ENCODE measurements at regions not wholly inside any gene's neighbourhood (a gene's known extent, or its start where the extent isn't known, plus 50 kb on each side); places are given as distances from the start of the nearest gene placed in this dataset.

- H3K4me3 ChIP-seq (replicated peaks; ENCODE audit: insufficient read depth, low read length): no peak overlapping the region
- no peak overlapping the region for H3K27ac ChIP-seq (replicated peaks)
- DNase-seq (ENCODE audit: low read depth in 1 of 2, low spot score in 1 of 2): no peak
- no peaks in the 10 kb centered on the region for H3K27me3 ChIP-seq (ENCODE audit: insufficient read depth, poor library complexity, severe bottlenecking)
- TF ChIP-seq CTCF (IDR thresholded peaks at IDR 0.05; ENCODE audit: insufficient read depth, low read length) (no peak), REST (IDR thresholded peaks at IDR 0.05; ENCODE audit: insufficient replicate concordance, low read depth) (no peak), POLR2AphosphoS5 (IDR thresholded peaks at IDR 0.05; ENCODE audit: low read depth) (no peak), SPI1 (IDR thresholded peaks at IDR 0.05; ENCODE audit: borderline replicate concordance, low read depth) (no peak)
These were observed 227.0 kb upstream of the SIX2 start for GRCh38 chr2:45236268-45236667.

GRCh38 chr2:45233301-45233700 lies 224.0 kb upstream of the SIX2 start:
- H3K27ac ChIP-seq (replicated peaks): no peak overlapping the region
- no peak for TF ChIP-seq REST (IDR thresholded peaks at IDR 0.05; ENCODE audit: insufficient replicate concordance, low read depth)
- TF ChIP-seq CTCF (IDR thresholded peaks at IDR 0.05; ENCODE audit: insufficient read depth, low read length): no peak
- no peak for TF ChIP-seq GABPA (IDR thresholded peaks at IDR 0.05; ENCODE audit: low read depth)
- no peak for TF ChIP-seq SPI1 (IDR thresholded peaks at IDR 0.05; ENCODE audit: borderline replicate concordance, low read depth)
- TF ChIP-seq POLR2AphosphoS5 (IDR thresholded peaks at IDR 0.05; ENCODE audit: low read depth): no peak
- H3K27me3 ChIP-seq (ENCODE audit: insufficient read depth, poor library complexity, severe bottlenecking): no peaks in the 10 kb centered on the region
- no peak overlapping the region for H3K4me3 ChIP-seq (replicated peaks; ENCODE audit: insufficient read depth, low read length)
- DNase-seq (ENCODE audit: low read depth in 1 of 2, low spot score in 1 of 2): no peak

- TF ChIP-seq SPI1 (IDR thresholded peaks at IDR 0.05; ENCODE audit: borderline replicate concordance, low read depth) (no peak), REST (IDR thresholded peaks at IDR 0.05; ENCODE audit: insufficient replicate concordance, low read depth) (no peak)
- Histone ChIP-seq H3K4me3 (replicated peaks; ENCODE audit: insufficient read depth, low read length) (no peak overlapping the region), H3K27ac (replicated peaks) (no peak overlapping the region), H3K27me3 (ENCODE audit: insufficient read depth, poor library complexity, severe bottlenecking) (no peaks in the 10 kb centered on the region)
- DNase-seq (ENCODE audit: low read depth in 1 of 2, low spot score in 1 of 2): no peak
These were observed 223.6 kb upstream of the SIX2 start for GRCh38 chr2:45232818-45233217.

- H3K27me3 ChIP-seq (ENCODE audit: insufficient read depth, poor library complexity, severe bottlenecking): no peaks in the 10 kb centered on the region
- DNase-seq (ENCODE audit: low read depth in 1 of 2, low spot score in 1 of 2): no peak
These were observed 220.2 kb upstream of the SIX2 start for GRCh38 chr2:45229411-45229810.

More at GRCh38 chr2:45229411-45229810, 220.2 kb upstream of the SIX2 start:
- H3K27ac ChIP-seq (replicated peaks): no peak overlapping the region
- TF ChIP-seq SPI1 (IDR thresholded peaks at IDR 0.05; ENCODE audit: borderline replicate concordance, low read depth) (no peak), CTCF (IDR thresholded peaks at IDR 0.05; ENCODE audit: insufficient read depth, low read length) (no peak), POLR2AphosphoS5 (IDR thresholded peaks at IDR 0.05; ENCODE audit: low read depth) (no peak), GABPA (IDR thresholded peaks at IDR 0.05; ENCODE audit: low read depth) (no peak), REST (IDR thresholded peaks at IDR 0.05; ENCODE audit: insufficient replicate concordance, low read depth) (no peak)
- no peak overlapping the region for H3K4me3 ChIP-seq (replicated peaks; ENCODE audit: insufficient read depth, low read length)
